ENCODE measurements at regions not wholly inside any gene's neighbourhood (a gene's known extent, or its start where the extent isn't known, plus 50 kb on each side); places are given as distances from the start of the nearest gene placed in this dataset.

GRCh38 chr6:4568138-4568537 is 208.1 kb upstream of the CDYL start:
- DNase-seq (ENCODE audit: low spot score) = no peak
- Mint-ChIP-seq H3K4me1 (ENCODE audit: low read depth) (peaks cover 13% of the 10 kb centered on the region), H3K27me3 (ENCODE audit: low read depth) (no peaks in the 10 kb centered on the region), H3K36me3 (ENCODE audit: low read depth) (peaks cover 7% of the 10 kb centered on the region), H3K27ac (ENCODE audit: unreplicated experiment) (no peak overlapping the region), H3K9me3 (ENCODE audit: low read depth) (peaks cover 15% of the 10 kb centered on the region), H3K4me3 (ENCODE audit: unreplicated experiment) (no peak overlapping the region)
- no peak for TF ChIP-seq CTCF (IDR thresholded peaks at IDR 0.05)

- peaks cover 7% of the 10 kb centered on the region for H3K36me3 Mint-ChIP-seq (ENCODE audit: low read depth)
- peaks cover 13% of the 10 kb centered on the region for H3K4me1 Mint-ChIP-seq (ENCODE audit: low read depth)
- H3K4me3 Mint-ChIP-seq (ENCODE audit: unreplicated experiment) = no peak overlapping the region
- H3K27ac Mint-ChIP-seq (ENCODE audit: unreplicated experiment) = no peak overlapping the region
- DNase-seq (ENCODE audit: low spot score) = no peak
- peaks cover 15% of the 10 kb centered on the region for H3K9me3 Mint-ChIP-seq (ENCODE audit: low read depth)
- no peaks in the 10 kb centered on the region for H3K27me3 Mint-ChIP-seq (ENCODE audit: low read depth)
- no peak for TF ChIP-seq CTCF (IDR thresholded peaks at IDR 0.05)
Measured at GRCh38 chr6:4567141-4567540, 209.1 kb upstream of the CDYL start.

GRCh38 chr6:4565301-4566250 is 210.6 kb upstream of the CDYL start:
- Mint-ChIP-seq H3K27me3 (ENCODE audit: low read depth) (no peaks in the 10 kb centered on the region), H3K4me1 (ENCODE audit: low read depth) (peaks cover 13% of the 10 kb centered on the region), H3K36me3 (ENCODE audit: low read depth) (no peaks in the 10 kb centered on the region), H3K9me3 (ENCODE audit: low read depth) (peaks cover 2% of the 10 kb centered on the region), H3K4me3 (ENCODE audit: unreplicated experiment) (no peak overlapping the region), H3K27ac (ENCODE audit: unreplicated experiment) (no peak overlapping the region)
- DNase-seq (ENCODE audit: low spot score) = no peak
- no peak for TF ChIP-seq CTCF (IDR thresholded peaks at IDR 0.05)

GRCh38 chr6:4564801-4565271 is 211.4 kb upstream of the CDYL start:
- H3K27ac Mint-ChIP-seq (ENCODE audit: unreplicated experiment) = no peak overlapping the region

GRCh38 chr6:4563877-4564276 is 212.3 kb upstream of the CDYL start:
- Mint-ChIP-seq H3K27ac (ENCODE audit: unreplicated experiment) (no peak overlapping the region), H3K9me3 (ENCODE audit: low read depth) (no peaks in the 10 kb centered on the region), H3K36me3 (ENCODE audit: low read depth) (no peaks in the 10 kb centered on the region), H3K4me1 (ENCODE audit: low read depth) (peaks cover 13% of the 10 kb centered on the region), H3K27me3 (ENCODE audit: low read depth) (no peaks in the 10 kb centered on the region), H3K4me3 (ENCODE audit: unreplicated experiment) (no peak overlapping the region)
- no peak for DNase-seq (ENCODE audit: low spot score)
- no peak for TF ChIP-seq CTCF (IDR thresholded peaks at IDR 0.05)

More at GRCh38 chr6:4564801-4565271, 211.4 kb upstream of the CDYL start:
- Mint-ChIP-seq H3K4me3 (ENCODE audit: unreplicated experiment) (no peak overlapping the region), H3K9me3 (ENCODE audit: low read depth) (no peaks in the 10 kb centered on the region), H3K27me3 (ENCODE audit: low read depth) (no peaks in the 10 kb centered on the region), H3K36me3 (ENCODE audit: low read depth) (no peaks in the 10 kb centered on the region), H3K4me1 (ENCODE audit: low read depth) (peaks cover 13% of the 10 kb centered on the region)
- no peak for DNase-seq (ENCODE audit: low spot score)
- no peak for TF ChIP-seq CTCF (IDR thresholded peaks at IDR 0.05)

Data from chondrocyte (in vitro differentiated cells).